ENCODE measurements at regions not wholly inside any gene's neighbourhood (a gene's known extent, or its start where the extent isn't known, plus 50 kb on each side); places are given as distances from the start of the nearest gene placed in this dataset.

- TF ChIP-seq SUZ12 (IDR thresholded peaks at IDR 0.05; ENCODE audit: extremely low read depth, insufficient read depth, insufficient read length): no peak
- no peak for TF ChIP-seq YY1 (IDR thresholded peaks at IDR 0.05; ENCODE audit: insufficient read depth, insufficient read length)
Observed at GRCh38 chr12:46472893-46473633, 100.5 kb upstream of the SLC38A2 start.

Measured in NT2/D1 (cell line).